Gastroesophageal sphincter (tissue), 3 donors: ENCODE measurements at regions not wholly inside any gene's neighbourhood (a gene's known extent, or its start where the extent isn't known, plus 50 kb on each side); places are given as distances from the start of the nearest gene placed in this dataset.

Experiments used
- POLR2A ChIP-seq, 2 donors: fragments of 450-650 bp; IDR thresholded peaks; one replicate each; pipeline ENCODE4 v1.6.1; 2017; ENCODE audit warnings: antibody characterized with exemption in 2 of 2, mild to moderate bottlenecking in 2 of 2, moderate library complexity in 1 of 2
- TF ChIP-seq, protein P1 (sequence below), 4 experiments: fragments of 200-600 bp in 2 of 4; fragments of 450-650 bp in 2 of 4; sonication (generic) in 1 of 4; IDR thresholded peaks; one replicate each; pipeline ENCODE4 v1.5.1; 2017 to 2019; ENCODE audit warnings: antibody characterized with exemption in 4 of 4, mild to moderate bottlenecking in 2 of 4, moderate library complexity in 2 of 4

DNA sequence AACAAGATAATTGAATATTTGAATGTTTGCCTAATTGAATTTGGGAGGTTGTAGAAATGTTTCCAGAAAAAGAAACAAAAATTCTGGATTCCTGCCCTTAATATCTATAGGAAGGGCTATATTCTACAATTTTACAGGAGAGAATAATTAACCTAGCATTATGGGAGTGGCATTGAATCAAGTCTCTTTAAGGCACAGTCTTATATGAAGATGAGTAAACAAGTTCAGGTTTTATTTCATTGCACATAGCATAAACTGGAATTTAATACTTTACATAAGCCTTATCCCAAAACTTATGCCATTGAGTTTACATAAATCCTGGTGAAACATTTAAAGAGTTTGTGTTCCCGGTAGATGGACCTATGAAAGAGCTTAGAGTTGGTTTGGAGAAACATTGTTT lies 138.1 kb upstream of the ADAMTSL1 start:
- TF ChIP-seq, protein P1, sequence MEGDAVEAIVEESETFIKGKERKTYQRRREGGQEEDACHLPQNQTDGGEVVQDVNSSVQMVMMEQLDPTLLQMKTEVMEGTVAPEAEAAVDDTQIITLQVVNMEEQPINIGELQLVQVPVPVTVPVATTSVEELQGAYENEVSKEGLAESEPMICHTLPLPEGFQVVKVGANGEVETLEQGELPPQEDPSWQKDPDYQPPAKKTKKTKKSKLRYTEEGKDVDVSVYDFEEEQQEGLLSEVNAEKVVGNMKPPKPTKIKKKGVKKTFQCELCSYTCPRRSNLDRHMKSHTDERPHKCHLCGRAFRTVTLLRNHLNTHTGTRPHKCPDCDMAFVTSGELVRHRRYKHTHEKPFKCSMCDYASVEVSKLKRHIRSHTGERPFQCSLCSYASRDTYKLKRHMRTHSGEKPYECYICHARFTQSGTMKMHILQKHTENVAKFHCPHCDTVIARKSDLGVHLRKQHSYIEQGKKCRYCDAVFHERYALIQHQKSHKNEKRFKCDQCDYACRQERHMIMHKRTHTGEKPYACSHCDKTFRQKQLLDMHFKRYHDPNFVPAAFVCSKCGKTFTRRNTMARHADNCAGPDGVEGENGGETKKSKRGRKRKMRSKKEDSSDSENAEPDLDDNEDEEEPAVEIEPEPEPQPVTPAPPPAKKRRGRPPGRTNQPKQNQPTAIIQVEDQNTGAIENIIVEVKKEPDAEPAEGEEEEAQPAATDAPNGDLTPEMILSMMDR (IDR thresholded peaks at IDR 0.05) = no peak
- no peak for TF ChIP-seq POLR2A (IDR thresholded peaks at IDR 0.05)
